ENCODE measurements at regions not wholly inside any gene's neighbourhood (a gene's known extent, or its start where the extent isn't known, plus 50 kb on each side); places are given as distances from the start of the nearest gene placed in this dataset.

GRCh38 chr16:79426663-79427062, 173.9 kb downstream of the MAF start:
- Histone ChIP-seq H3K4me1 (ENCODE audit: control insufficient read depth in 1 of 2, insufficient read depth in 2 of 2, low read depth in 1 of 2, low read length in 1 of 2) (peaks cover 0 to 19% of the 10 kb centered on the region in 2 experiments; a peak in 1 of 4 replicates), H3K27me3 (ENCODE audit: insufficient read depth) (no peaks in the 10 kb centered on the region), H3K9me2 (no peaks in the 10 kb centered on the region), H3K79me2 (ENCODE audit: insufficient read depth) (no peaks in the 10 kb centered on the region), H3F3A (replicated peaks; ENCODE audit: insufficient read depth) (no peaks in the 10 kb centered on the region), H3K9ac (no peak overlapping the region), H3K4me2 (no peak overlapping the region), H3K4me3 (ENCODE audit: low read depth in 2 of 2, low read length in 1 of 2) (no peak overlapping the region), H2AFZ (ENCODE audit: low read depth) (no peak overlapping the region), H4K20me1 (ENCODE audit: insufficient read depth) (no peaks in the 10 kb centered on the region), H3K27ac (ENCODE audit: low read depth in 2 of 2, low read length in 1 of 2) (no peak overlapping the region), H3K9me3 (no peaks in the 10 kb centered on the region), H3K36me3 (replicated peaks in 1 of 2; ENCODE audit: control insufficient read depth in 1 of 2, insufficient read depth in 2 of 2, low read length in 1 of 2) (no peaks in the 10 kb centered on the region)
- ChIA-PET CTCF (interaction anchor here (0.8 to 1.0 kb wide), 2 partner anchors 13 to 25 kb away, joined by 3 read pairs; no protein-coding TSS in a partner anchor), POLR2A (no interaction called here)
- 45% methylated on average over 6 of the region's 6 CpGs for WGBS (ENCODE audit: low lambda C conversion rate)
- TF ChIP-seq CHD2 (IDR thresholded peaks at IDR 0.05; ENCODE audit: low read length, partially characterized antibody) (no peak), FOSL2 (IDR thresholded peaks at IDR 0.05; ENCODE audit: borderline replicate concordance, low read depth) (no peak), NFIC (IDR thresholded peaks at IDR 0.05; ENCODE audit: borderline replicate concordance) (no peak), JUND (IDR thresholded peaks at IDR 0.05) (no peak), EP300 (IDR thresholded peaks at IDR 0.05; ENCODE audit: borderline replicate concordance in 1 of 2, low read depth in 1 of 2, low read length in 1 of 2) (no peak), YY1 (IDR thresholded peaks at IDR 0.05; ENCODE audit: low read depth) (no peak), POLR2AphosphoS5 (IDR thresholded peaks at IDR 0.05; ENCODE audit: low read depth, low read length) (no peak), IRF3 (IDR thresholded peaks at IDR 0.05; ENCODE audit: low read depth, low read length) (no peak), TEAD4 (IDR thresholded peaks at IDR 0.05; ENCODE audit: borderline replicate concordance, insufficient read depth) (no peak), EZH2phosphoT487 (IDR thresholded peaks at IDR 0.05; ENCODE audit: borderline replicate concordance, low read depth) (no peak), GABPA (IDR thresholded peaks at IDR 0.05; ENCODE audit: low read depth) (no peak)
- TF ChIP-seq, protein P1, sequence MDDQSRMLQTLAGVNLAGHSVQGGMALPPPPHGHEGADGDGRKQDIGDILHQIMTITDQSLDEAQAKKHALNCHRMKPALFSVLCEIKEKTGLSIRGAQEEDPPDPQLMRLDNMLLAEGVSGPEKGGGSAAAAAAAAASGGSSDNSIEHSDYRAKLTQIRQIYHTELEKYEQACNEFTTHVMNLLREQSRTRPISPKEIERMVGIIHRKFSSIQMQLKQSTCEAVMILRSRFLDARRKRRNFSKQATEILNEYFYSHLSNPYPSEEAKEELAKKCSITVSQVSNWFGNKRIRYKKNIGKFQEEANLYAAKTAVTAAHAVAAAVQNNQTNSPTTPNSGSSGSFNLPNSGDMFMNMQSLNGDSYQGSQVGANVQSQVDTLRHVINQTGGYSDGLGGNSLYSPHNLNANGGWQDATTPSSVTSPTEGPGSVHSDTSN (IDR thresholded peaks at IDR 0.05) = no peak
- TF ChIP-seq, protein P2, sequence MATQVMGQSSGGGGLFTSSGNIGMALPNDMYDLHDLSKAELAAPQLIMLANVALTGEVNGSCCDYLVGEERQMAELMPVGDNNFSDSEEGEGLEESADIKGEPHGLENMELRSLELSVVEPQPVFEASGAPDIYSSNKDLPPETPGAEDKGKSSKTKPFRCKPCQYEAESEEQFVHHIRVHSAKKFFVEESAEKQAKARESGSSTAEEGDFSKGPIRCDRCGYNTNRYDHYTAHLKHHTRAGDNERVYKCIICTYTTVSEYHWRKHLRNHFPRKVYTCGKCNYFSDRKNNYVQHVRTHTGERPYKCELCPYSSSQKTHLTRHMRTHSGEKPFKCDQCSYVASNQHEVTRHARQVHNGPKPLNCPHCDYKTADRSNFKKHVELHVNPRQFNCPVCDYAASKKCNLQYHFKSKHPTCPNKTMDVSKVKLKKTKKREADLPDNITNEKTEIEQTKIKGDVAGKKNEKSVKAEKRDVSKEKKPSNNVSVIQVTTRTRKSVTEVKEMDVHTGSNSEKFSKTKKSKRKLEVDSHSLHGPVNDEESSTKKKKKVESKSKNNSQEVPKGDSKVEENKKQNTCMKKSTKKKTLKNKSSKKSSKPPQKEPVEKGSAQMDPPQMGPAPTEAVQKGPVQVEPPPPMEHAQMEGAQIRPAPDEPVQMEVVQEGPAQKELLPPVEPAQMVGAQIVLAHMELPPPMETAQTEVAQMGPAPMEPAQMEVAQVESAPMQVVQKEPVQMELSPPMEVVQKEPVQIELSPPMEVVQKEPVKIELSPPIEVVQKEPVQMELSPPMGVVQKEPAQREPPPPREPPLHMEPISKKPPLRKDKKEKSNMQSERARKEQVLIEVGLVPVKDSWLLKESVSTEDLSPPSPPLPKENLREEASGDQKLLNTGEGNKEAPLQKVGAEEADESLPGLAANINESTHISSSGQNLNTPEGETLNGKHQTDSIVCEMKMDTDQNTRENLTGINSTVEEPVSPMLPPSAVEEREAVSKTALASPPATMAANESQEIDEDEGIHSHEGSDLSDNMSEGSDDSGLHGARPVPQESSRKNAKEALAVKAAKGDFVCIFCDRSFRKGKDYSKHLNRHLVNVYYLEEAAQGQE (IDR thresholded peaks at IDR 0.05; ENCODE audit: low read depth, low read length) = no peak
- TF ChIP-seq, protein P3, sequence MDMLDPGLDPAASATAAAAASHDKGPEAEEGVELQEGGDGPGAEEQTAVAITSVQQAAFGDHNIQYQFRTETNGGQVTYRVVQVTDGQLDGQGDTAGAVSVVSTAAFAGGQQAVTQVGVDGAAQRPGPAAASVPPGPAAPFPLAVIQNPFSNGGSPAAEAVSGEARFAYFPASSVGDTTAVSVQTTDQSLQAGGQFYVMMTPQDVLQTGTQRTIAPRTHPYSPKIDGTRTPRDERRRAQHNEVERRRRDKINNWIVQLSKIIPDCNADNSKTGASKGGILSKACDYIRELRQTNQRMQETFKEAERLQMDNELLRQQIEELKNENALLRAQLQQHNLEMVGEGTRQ (IDR thresholded peaks at IDR 0.05; ENCODE audit: borderline replicate concordance, low read depth, low read length) = no peak
- DNase-seq = no peak

All from SK-N-SH (cell line).